NCI-H146 (cell line): ENCODE measurements at regions not wholly inside any gene's neighbourhood (a gene's known extent, or its start where the extent isn't known, plus 50 kb on each side); places are given as distances from the start of the nearest gene placed in this dataset.

ENCODE experiments used
- DNase-seq: peaks from one replicate; lab custom pipeline; 2025; lab: John Stamatoyannopoulos, UW

- DNase-seq: no peak
These were observed 71.6 kb upstream of the ASTN2 start for GRCh38 chr9:117486426-117486825.

GRCh38 chr9:117485176-117485575 lies 70.3 kb upstream of the ASTN2 start:
- no peak for DNase-seq

GRCh38 chr9:117480729-117481128 lies 65.9 kb upstream of the ASTN2 start:
- no peak for DNase-seq

DNA sequence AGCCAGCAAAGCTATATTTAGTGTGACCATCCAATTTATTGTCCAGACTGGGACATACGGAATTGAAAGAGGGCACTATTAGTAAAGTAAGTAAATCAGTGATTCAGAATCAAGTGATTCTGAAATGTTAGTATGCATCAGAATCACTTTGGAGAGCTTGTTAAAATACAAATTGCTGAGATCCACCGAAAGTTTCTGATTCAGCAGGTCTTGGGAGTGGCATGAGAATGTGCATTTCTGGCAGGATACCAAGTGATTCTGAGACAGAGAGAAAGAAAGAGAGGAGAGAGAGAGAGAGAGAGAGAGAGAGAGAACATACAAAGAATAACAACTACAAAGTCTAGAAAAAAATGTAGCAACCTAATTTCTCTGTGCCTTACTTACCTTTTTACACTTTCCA lies 65.4 kb upstream of the ASTN2 start:
- DNase-seq: no peak

GRCh38 chr9:117473293-117473692 lies 58.4 kb upstream of the ASTN2 start:
- no peak for DNase-seq

- no peak for DNase-seq
These were observed 56.0 kb upstream of the ASTN2 start for GRCh38 chr9:117470902-117471301.

DNA sequence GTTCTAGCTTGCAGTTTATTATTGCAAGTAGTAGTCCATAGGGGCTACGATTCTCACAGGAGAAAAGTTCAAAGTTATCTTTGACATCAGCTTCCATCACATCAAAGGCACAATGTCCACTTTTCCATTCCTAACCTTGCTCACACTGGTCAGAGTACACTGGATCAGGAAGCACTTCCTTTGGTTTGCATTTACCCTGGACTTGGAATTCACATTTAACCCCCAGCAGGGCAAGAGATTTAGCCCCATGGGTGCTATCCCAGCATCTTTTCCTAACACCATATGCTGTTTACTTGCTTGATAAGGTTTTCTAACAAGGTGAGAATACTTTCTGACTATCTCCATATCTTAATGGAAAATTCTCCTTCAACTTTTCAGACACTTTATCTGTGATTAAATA lies 55.6 kb upstream of the ASTN2 start:
- no peak for DNase-seq

GRCh38 chr9:117466111-117466510 lies 51.3 kb upstream of the ASTN2 start:
- no peak for DNase-seq

DNA sequence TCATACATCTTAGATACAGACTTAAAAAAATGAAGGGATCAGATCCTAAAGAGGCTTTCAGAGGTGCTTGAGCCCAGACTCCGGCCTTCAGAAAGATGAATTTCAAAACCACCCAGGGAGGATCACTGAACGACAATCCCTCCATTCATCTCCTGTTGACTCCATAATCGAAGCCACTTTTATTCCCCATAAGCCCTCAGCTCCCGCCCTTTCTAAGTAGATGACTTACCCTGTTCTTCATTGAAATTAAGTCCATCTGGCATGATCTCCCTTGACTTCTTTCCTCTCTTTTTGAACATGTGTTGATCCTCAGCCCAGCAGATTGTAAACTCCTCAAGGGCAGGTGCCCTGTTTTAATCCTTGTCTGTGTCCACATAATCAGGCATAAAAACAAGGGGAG lies 50.8 kb upstream of the ASTN2 start:
- no peak for DNase-seq

GRCh38 chr9:117464941-117465616 lies 50.2 kb upstream of the ASTN2 start:
- DNase-seq: no peak
